ENCODE measurements at regions not wholly inside any gene's neighbourhood (a gene's known extent, or its start where the extent isn't known, plus 50 kb on each side); places are given as distances from the start of the nearest gene placed in this dataset.

GRCh38 chr13:106915146-106915545, 347.2 kb upstream of the ARGLU1 start:
- DNase-seq: no peak

GRCh38 chr13:106911627-106912026, 343.7 kb upstream of the ARGLU1 start:
- DNase-seq: no peak

GRCh38 chr13:106911020-106911419, 343.1 kb upstream of the ARGLU1 start:
- no peak for DNase-seq

- no peak for DNase-seq
Observed at GRCh38 chr13:106906426-106906996, 338.6 kb upstream of the ARGLU1 start.

GRCh38 chr13:106905380-106906162, 337.6 kb upstream of the ARGLU1 start:
- DNase-seq: no peak

GRCh38 chr13:106899442-106899841, 331.5 kb upstream of the ARGLU1 start:
- DNase-seq: no peak

- no peak for DNase-seq
Observed at GRCh38 chr13:106898231-106898630, 330.3 kb upstream of the ARGLU1 start.

- DNase-seq: no peak
Observed at GRCh38 chr13:106888148-106888547, 320.2 kb upstream of the ARGLU1 start.

GRCh38 chr13:106887686-106888085, 319.7 kb upstream of the ARGLU1 start:
- DNase-seq: no peak

GRCh38 chr13:106883976-106884375, 316.0 kb upstream of the ARGLU1 start:
- DNase-seq: no peak

- no peak for DNase-seq
Observed at GRCh38 chr13:106882246-106882645, 314.3 kb upstream of the ARGLU1 start.

GRCh38 chr13:106879806-106880205, 311.9 kb upstream of the ARGLU1 start:
- DNase-seq: no peak

- no peak for DNase-seq
Observed at GRCh38 chr13:106874323-106874722, 306.4 kb upstream of the ARGLU1 start.

- no peak for DNase-seq
Observed at GRCh38 chr13:106873810-106874209, 305.9 kb upstream of the ARGLU1 start.

GRCh38 chr13:106867249-106867648, 299.3 kb upstream of the ARGLU1 start:
- DNase-seq: no peak

- DNase-seq: no peak
Observed at GRCh38 chr13:106865716-106866440, 297.9 kb upstream of the ARGLU1 start.

- DNase-seq: no peak
Observed at GRCh38 chr13:106859533-106859904, 291.6 kb upstream of the ARGLU1 start.

- DNase-seq: no peak
Observed at GRCh38 chr13:106858903-106859532, 291.1 kb upstream of the ARGLU1 start.

- no peak for DNase-seq
Observed at GRCh38 chr13:106852436-106852835, 284.5 kb upstream of the ARGLU1 start.

- DNase-seq: no peak
Observed at GRCh38 chr13:106850973-106851650, 283.2 kb upstream of the ARGLU1 start.

GRCh38 chr13:106846571-106847448, 278.9 kb upstream of the ARGLU1 start:
- DNase-seq: no peak
